ENCODE measurements at regions not wholly inside any gene's neighbourhood (a gene's known extent, or its start where the extent isn't known, plus 50 kb on each side); places are given as distances from the start of the nearest gene placed in this dataset.

DNA sequence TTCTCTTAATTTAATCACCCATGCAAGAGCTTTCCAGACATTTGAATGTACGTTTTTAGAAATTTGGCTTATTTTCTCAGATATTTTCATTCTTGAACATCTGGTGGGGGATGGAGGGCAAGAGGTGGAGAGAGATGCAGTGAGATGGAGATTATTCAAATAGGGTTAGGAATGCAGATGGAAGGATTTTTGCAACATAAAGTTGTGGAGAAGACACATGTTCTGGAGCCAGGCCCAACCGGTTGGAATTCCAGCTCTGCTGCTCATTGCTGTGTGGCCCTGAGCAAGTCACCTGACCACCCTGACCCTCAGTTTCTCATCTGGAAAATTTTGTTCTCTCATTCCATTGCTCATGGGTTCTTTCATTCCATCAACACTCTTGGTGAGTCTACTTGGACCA, 66.9 kb downstream of the IRX3 start:
- ATAC-seq = no peak
- in situ Hi-C loops (cut with HindIII; ENCODE audit: extremely low pct_ligation_motif_present, low pct_unique_long_range_greater_than_20kb) (no loop called here), intact Hi-C loops (cut with micrococcal nuclease; ENCODE audit: unreplicated experiment) (no loop called here)
- Histone ChIP-seq H4K20me1 (ENCODE audit: insufficient read depth, low read length) (no peaks in the 10 kb centered on the region), H3K4me2 (ENCODE audit: low read depth, low read length) (no peak overlapping the region), H3K9ac (ENCODE audit: insufficient read depth, low read depth, low read length) (no peak overlapping the region), H3K4me3 (replicated peaks in 1 of 3; ENCODE audit: insufficient read depth in 1 of 3, low read depth in 2 of 3, low read length in 3 of 3) (no peak overlapping the region), H3K79me2 (ENCODE audit: insufficient read depth, low read length) (no peaks in the 10 kb centered on the region), H3K4me1 (ENCODE audit: insufficient read depth, low read length) (peaks cover 12% of the 10 kb centered on the region), H3K9me3 (ENCODE audit: low read length) (no peaks in the 10 kb centered on the region), H3K27ac (ENCODE audit: extremely low read length, insufficient read depth, low read length) (no peak overlapping the region), H2AFZ (ENCODE audit: low read length) (no peak overlapping the region), H3K27me3 (ENCODE audit: control insufficient read depth in 1 of 2, insufficient read depth in 2 of 2, low read length in 2 of 2) (peaks cover 0 to 2% of the 10 kb centered on the region in 2 experiments; a peak in 1 of 5 replicates), H3K36me3 (replicated peaks in 1 of 2; ENCODE audit: control insufficient read depth in 1 of 2, insufficient read depth in 2 of 2, low read length in 2 of 2) (no peaks in the 10 kb centered on the region)
- DNase-seq (ENCODE audit: low spot score) = no peak
- no peak for FAIRE-seq
- CTCF ChIA-PET (ENCODE audit: low intra/inter-chr PET ratio, low total read pairs) = no interaction called here
- no TSS peak for BruUV-seq (replicated peaks)
- 62% methylated on average over 2 of the region's 2 CpGs for WGBS (ENCODE audit: low lambda C conversion rate)
- POLR2A ChIA-PET = no interaction called here
- TF ChIP-seq HDAC6 (IDR thresholded peaks at IDR 0.05; ENCODE audit: low read depth, low read length) (no peak), DMAP1 (CRISPR knock-in tag; IDR thresholded peaks at IDR 0.05) (no peak), MXD4 (CRISPR knock-in tag; IDR thresholded peaks at IDR 0.05) (no peak), DPF2 (CRISPR knock-in tag; IDR thresholded peaks at IDR 0.05; ENCODE audit: borderline replicate concordance, low read depth) (no peak), ZFP91 (CRISPR knock-in tag; IDR thresholded peaks at IDR 0.05; ENCODE audit: borderline replicate concordance) (no peak), MATR3 (CRISPR knock-in tag; IDR thresholded peaks at IDR 0.05) (no peak)

GRCh38 chr16:54216688-54217087, 69.9 kb downstream of the IRX3 start:
- H3K27ac ChIP-seq (ENCODE audit: extremely low read length, insufficient read depth, low read length) = no peak overlapping the region
- H3K79me2 ChIP-seq (ENCODE audit: insufficient read depth, low read length) = no peaks in the 10 kb centered on the region
- BruUV-seq (replicated peaks) = no TSS peak
- no peak for DNase-seq (ENCODE audit: low spot score)
- H3K4me2 ChIP-seq (ENCODE audit: low read depth, low read length) = no peak overlapping the region
- H3K36me3 ChIP-seq (replicated peaks in 1 of 2; ENCODE audit: control insufficient read depth in 1 of 2, insufficient read depth in 2 of 2, low read length in 2 of 2) = no peaks in the 10 kb centered on the region
- H3K4me3 ChIP-seq (replicated peaks in 1 of 3; ENCODE audit: insufficient read depth in 1 of 3, low read depth in 2 of 3, low read length in 3 of 3) = no peak overlapping the region
- no peaks in the 10 kb centered on the region for H3K9me3 ChIP-seq (ENCODE audit: low read length)
- no peaks in the 10 kb centered on the region for H4K20me1 ChIP-seq (ENCODE audit: insufficient read depth, low read length)
- intact Hi-C loops (cut with micrococcal nuclease; ENCODE audit: unreplicated experiment) = no loop called here
- FAIRE-seq = no peak
- no peak for TF ChIP-seq SP140L (CRISPR knock-in tag; IDR thresholded peaks at IDR 0.05; ENCODE audit: borderline replicate concordance)
- TF ChIP-seq HOXD1 (CRISPR knock-in tag; IDR thresholded peaks at IDR 0.05) = no peak
- no peak for TF ChIP-seq CHD2 (IDR thresholded peaks at IDR 0.05; ENCODE audit: low read depth, low read length)
- in situ Hi-C loops (cut with HindIII; ENCODE audit: extremely low pct_ligation_motif_present, low pct_unique_long_range_greater_than_20kb) = no loop called here
- peaks cover 4% of the 10 kb centered on the region in 2 experiments; a peak in 2 of 5 replicates for H3K27me3 ChIP-seq (ENCODE audit: control insufficient read depth in 1 of 2, insufficient read depth in 2 of 2, low read length in 2 of 2)
- no peak for ATAC-seq
- POLR2A ChIA-PET = no interaction called here
- 63% methylated on average over 2 of the region's 4 CpGs for WGBS (ENCODE audit: low lambda C conversion rate)
- H3K4me1 ChIP-seq (ENCODE audit: insufficient read depth, low read length) = peaks cover 8% of the 10 kb centered on the region
- H2AFZ ChIP-seq (ENCODE audit: low read length) = no peak overlapping the region
- no peak overlapping the region for H3K9ac ChIP-seq (ENCODE audit: insufficient read depth, low read depth, low read length)
- CTCF ChIA-PET (ENCODE audit: low intra/inter-chr PET ratio, low total read pairs) = no interaction called here
